Esophagus muscularis mucosa (tissue), 3 donors: ENCODE measurements at regions not wholly inside any gene's neighbourhood (a gene's known extent, or its start where the extent isn't known, plus 50 kb on each side); places are given as distances from the start of the nearest gene placed in this dataset.

ENCODE experiments used
- POLR2A ChIP-seq: fragments of 450-650 bp; IDR thresholded peaks from one replicate; pipeline ENCODE4 v1.6.1; 2017; ENCODE audit warnings: antibody characterized with exemption, moderate library complexity, mild to moderate bottlenecking, low read depth
- TF ChIP-seq, protein P1 (sequence below), 3 experiments: fragments of 200-600 bp in 2 of 3; fragments of 450-650 bp in 1 of 3; sonication (generic) in 2 of 3; IDR thresholded peaks; one replicate each; pipeline ENCODE4 v1.5.1; 2017 to 2019; ENCODE audit warnings: antibody characterized with exemption in 3 of 3, mild to moderate bottlenecking in 2 of 3, moderate library complexity in 1 of 3

DNA sequence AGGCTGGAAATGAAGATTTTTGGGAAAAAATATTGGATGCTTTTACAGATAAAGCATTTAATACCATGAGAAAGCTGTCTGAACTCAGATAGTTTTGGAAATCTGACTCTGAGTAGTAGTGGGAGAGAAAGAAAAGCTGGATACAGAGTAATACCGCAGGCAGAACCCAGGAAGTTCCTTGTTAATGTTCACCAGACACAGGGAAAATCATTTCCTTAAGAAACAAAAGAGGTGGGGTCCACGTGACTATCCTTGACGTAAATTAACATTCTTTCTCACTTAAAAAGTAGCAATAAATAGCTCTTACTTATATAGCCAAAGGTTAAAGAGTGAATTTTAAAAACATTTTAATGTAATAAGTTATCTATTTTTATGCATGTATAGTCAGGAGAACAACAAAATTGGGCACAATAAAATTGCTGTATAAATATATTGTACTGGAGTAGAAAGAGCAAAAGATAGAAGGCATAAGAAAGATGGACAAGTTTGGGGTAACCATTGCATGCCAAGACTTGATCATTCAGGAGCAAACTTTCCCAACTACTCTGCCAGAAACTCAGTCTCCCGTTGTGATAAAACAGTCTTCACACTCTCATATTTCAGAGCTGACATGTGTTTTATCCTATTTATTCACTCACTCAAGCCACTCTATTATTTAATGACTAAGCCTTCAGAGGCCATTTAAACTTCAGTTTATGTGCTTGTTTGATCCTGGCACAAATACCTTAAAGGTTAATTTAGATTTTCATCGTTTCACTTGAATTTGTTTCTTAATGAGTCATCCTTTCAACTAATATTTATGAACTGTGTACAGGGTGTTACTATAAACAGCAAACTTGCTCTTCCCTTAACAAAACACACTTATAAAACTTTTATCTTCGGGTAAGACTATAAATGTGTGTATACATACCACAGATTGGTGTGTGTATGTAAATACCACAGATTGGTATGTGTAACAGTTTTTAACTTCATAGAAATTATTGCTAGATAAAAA is 143.1 kb downstream of the GNAI1 start:
- TF ChIP-seq, protein P1, sequence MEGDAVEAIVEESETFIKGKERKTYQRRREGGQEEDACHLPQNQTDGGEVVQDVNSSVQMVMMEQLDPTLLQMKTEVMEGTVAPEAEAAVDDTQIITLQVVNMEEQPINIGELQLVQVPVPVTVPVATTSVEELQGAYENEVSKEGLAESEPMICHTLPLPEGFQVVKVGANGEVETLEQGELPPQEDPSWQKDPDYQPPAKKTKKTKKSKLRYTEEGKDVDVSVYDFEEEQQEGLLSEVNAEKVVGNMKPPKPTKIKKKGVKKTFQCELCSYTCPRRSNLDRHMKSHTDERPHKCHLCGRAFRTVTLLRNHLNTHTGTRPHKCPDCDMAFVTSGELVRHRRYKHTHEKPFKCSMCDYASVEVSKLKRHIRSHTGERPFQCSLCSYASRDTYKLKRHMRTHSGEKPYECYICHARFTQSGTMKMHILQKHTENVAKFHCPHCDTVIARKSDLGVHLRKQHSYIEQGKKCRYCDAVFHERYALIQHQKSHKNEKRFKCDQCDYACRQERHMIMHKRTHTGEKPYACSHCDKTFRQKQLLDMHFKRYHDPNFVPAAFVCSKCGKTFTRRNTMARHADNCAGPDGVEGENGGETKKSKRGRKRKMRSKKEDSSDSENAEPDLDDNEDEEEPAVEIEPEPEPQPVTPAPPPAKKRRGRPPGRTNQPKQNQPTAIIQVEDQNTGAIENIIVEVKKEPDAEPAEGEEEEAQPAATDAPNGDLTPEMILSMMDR (IDR thresholded peaks at IDR 0.05): no peak
- no peak for TF ChIP-seq POLR2A
